DND-41 (cell line): ENCODE measurements at regions not wholly inside any gene's neighbourhood (a gene's known extent, or its start where the extent isn't known, plus 50 kb on each side); places are given as distances from the start of the nearest gene placed in this dataset.

Experiments
- ATAC-seq: fragments of 200-7000 bp; cut with Tn5 transposase; 3 replicates; pipeline ENCODE4 v1.9.1; 2021; ENCODE audit warnings: low read depth; ENCODE audit not compliant: insufficient read depth
- DNase-seq: peaks from one replicate; pipeline ENCODE4 v3.0.0-alpha.2; 2020
- H2AFZ ChIP-seq: 2 replicates; pipeline ENCODE4 v1.6.0; 2012; ENCODE audit warnings: low read depth, low read length
- H3K27ac ChIP-seq: 2 replicates; pipeline ENCODE4 v1.5.1; 2012; ENCODE audit warnings: low read length, inconsistent platforms
- H3K27me3 ChIP-seq: fragments of 200-600 bp; sonication (generic); 2 replicates; pipeline ENCODE4 v1.6.0; 2012; ENCODE audit warnings: low read length, mild to moderate bottlenecking, inconsistent platforms; ENCODE audit not compliant: insufficient read depth, poor library complexity
- H3K36me3 ChIP-seq: 2 replicates; pipeline ENCODE4 v1.5.1; 2012; ENCODE audit warnings: low read length, inconsistent platforms; ENCODE audit not compliant: insufficient read depth
- H3K4me1 ChIP-seq: 2 replicates; pipeline ENCODE4 v1.5.1; 2012; ENCODE audit warnings: mild to moderate bottlenecking, low read length; ENCODE audit not compliant: insufficient read depth
- H3K4me2 ChIP-seq: 2 replicates; pipeline ENCODE4 v1.6.0; 2012; ENCODE audit warnings: mild to moderate bottlenecking, moderate library complexity, low read length, inconsistent platforms; ENCODE audit not compliant: insufficient read depth
- H3K4me3 ChIP-seq, 2 experiments: fragments of 200-600 bp in 1 of 2; shearing (Covaris generic) in 1 of 2; 2 replicates each; pipeline ENCODE4 v1.5.1; 2012 to 2016; ENCODE audit warnings: inconsistent platforms in 2 of 2, low read length in 2 of 2, mild to moderate bottlenecking in 2 of 2, low read depth in 1 of 2, moderate library complexity in 1 of 2
- H3K79me2 ChIP-seq: 2 replicates; pipeline ENCODE4 v1.6.0; 2012; ENCODE audit warnings: low read length, inconsistent platforms; ENCODE audit not compliant: insufficient read depth
- H3K9ac ChIP-seq: 2 replicates; pipeline ENCODE4 v1.6.0; 2012; ENCODE audit warnings: low read depth, mild to moderate bottlenecking, inconsistent platforms, low read length, moderate library complexity
- H3K9me3 ChIP-seq: 2 replicates; pipeline ENCODE4 v1.5.1; 2012; ENCODE audit warnings: low read length, moderate library complexity, mild to moderate bottlenecking, inconsistent platforms; ENCODE audit not compliant: insufficient read depth, severe bottlenecking
- H4K20me1 ChIP-seq: 2 replicates; pipeline ENCODE4 v1.6.0; 2012; ENCODE audit warnings: low read length; ENCODE audit not compliant: insufficient read depth
- CTCF ChIP-seq: IDR thresholded peaks from 2 replicates; pipeline ENCODE4 v1.5.1; 2012; ENCODE audit warnings: borderline replicate concordance, low read length, moderate library complexity, mild to moderate bottlenecking; ENCODE audit not compliant: poor library complexity, severe bottlenecking; ENCODE audit errors: extremely low read depth
- EZH2 ChIP-seq: IDR thresholded peaks from 3 replicates; pipeline ENCODE4 v1.6.1; 2012; ENCODE audit warnings: borderline replicate concordance, low read depth, mild to moderate bottlenecking, moderate library complexity, low read length, inconsistent platforms; ENCODE audit not compliant: severe bottlenecking

DNA sequence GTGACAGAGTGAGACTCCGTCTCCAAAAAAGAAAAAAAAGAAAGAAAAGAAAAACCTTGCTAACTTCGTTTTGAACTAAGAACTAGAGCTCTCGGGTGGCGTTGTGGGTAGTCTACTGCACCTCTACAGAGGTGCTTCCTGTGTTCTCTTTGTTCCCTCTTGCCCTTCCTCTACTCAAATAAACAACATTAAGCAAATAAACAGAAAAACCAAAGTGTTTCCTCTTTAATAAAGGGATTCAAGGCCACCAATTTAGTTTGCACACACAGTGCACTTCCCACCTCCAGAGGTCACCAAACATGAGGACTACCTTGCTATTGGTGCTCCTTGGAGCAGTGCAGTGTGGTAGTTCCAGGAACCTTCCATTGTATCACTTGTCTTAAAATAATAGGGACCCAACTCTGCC lies 354.2 kb upstream of the TBL1XR1 start:
- Histone ChIP-seq H3K79me2 (no peaks in the 10 kb centered on the region), H3K27me3 (no peaks in the 10 kb centered on the region), H3K4me3 (no peak overlapping the region), H2AFZ (peak overlapping the region; percentile 53; the same call in 1 of the 2 replicates), H3K9ac (no peak overlapping the region), H3K4me1 (peaks cover 17% of the 10 kb centered on the region), H3K27ac (0 out of 2 replicates have a peak overlapping the region, but pooled peaks have one; percentile 26), H3K36me3 (no peaks in the 10 kb centered on the region), H3K9me3 (no peaks in the 10 kb centered on the region), H3K4me2 (no peak overlapping the region), H4K20me1 (no peaks in the 10 kb centered on the region)
- TF ChIP-seq CTCF (peak; percentile 35), EZH2 (no peak)
- DNase-seq (no peak), ATAC-seq (peak; percentile 69)

- ATAC-seq (no peak), DNase-seq (no peak)
- Histone ChIP-seq H3K27me3 (no peaks in the 10 kb centered on the region), H3K4me3 (no peak overlapping the region), H3K36me3 (no peaks in the 10 kb centered on the region), H3K27ac (no peak overlapping the region), H3K9me3 (no peaks in the 10 kb centered on the region), H3K4me2 (no peak overlapping the region), H3K9ac (no peak overlapping the region), H2AFZ (0 out of 2 replicates have a peak overlapping the region, but pooled peaks have one; percentile 13), H4K20me1 (no peaks in the 10 kb centered on the region), H3K79me2 (no peaks in the 10 kb centered on the region), H3K4me1 (peaks cover 17% of the 10 kb centered on the region)
- TF ChIP-seq CTCF (no peak), EZH2 (no peak)
Measured at GRCh38 chr3:177552051-177552450, 354.8 kb upstream of the TBL1XR1 start.

DNA sequence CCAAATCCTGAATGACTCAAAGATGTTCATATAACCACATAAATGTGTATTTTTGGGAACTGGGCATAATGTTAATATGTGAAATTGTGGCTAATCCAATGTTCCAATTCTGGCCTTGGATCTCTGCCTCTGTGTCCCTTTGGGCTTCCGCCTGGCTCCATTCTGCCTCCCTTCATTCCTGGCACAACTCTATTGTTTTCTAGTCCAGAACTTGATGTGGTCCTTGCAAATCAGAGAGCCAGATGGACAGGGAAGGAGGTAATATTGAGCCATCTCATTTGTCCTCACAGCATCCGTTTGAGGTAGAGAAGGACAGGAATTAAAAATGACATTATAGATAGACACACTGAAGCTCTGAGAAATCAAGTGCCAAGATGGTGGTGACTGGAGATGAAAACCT lies 355.7 kb upstream of the TBL1XR1 start:
- H3K4me2 ChIP-seq: no peak overlapping the region
- H3K4me1 ChIP-seq: peaks cover 17% of the 10 kb centered on the region
- no peak for TF ChIP-seq EZH2
- no peak for TF ChIP-seq CTCF
- H2AFZ ChIP-seq: no peak overlapping the region
- no peaks in the 10 kb centered on the region for H3K79me2 ChIP-seq
- ATAC-seq (no peak), DNase-seq (no peak)
- H3K27me3 ChIP-seq: no peaks in the 10 kb centered on the region
- H3K36me3 ChIP-seq: no peaks in the 10 kb centered on the region
- H3K9me3 ChIP-seq: no peaks in the 10 kb centered on the region
- no peak overlapping the region for H3K27ac ChIP-seq
- H3K9ac ChIP-seq: no peak overlapping the region
- H3K4me3 ChIP-seq: no peak overlapping the region
- H4K20me1 ChIP-seq: no peaks in the 10 kb centered on the region

GRCh38 chr3:177553579-177553978 lies 356.3 kb upstream of the TBL1XR1 start:
- DNase-seq: no peak
- H3K27ac ChIP-seq: no peak overlapping the region

More at GRCh38 chr3:177553579-177553978, 356.3 kb upstream of the TBL1XR1 start:
- H4K20me1 ChIP-seq: no peaks in the 10 kb centered on the region
- H3K4me3 ChIP-seq: no peak overlapping the region
- no peak overlapping the region for H3K9ac ChIP-seq
- H3K27me3 ChIP-seq: no peaks in the 10 kb centered on the region
- ATAC-seq: no peak
- no peaks in the 10 kb centered on the region for H3K79me2 ChIP-seq
- H2AFZ ChIP-seq: no peak overlapping the region
- H3K9me3 ChIP-seq: no peaks in the 10 kb centered on the region
- peaks cover 17% of the 10 kb centered on the region for H3K4me1 ChIP-seq
- TF ChIP-seq CTCF (no peak), EZH2 (no peak)
- H3K4me2 ChIP-seq: no peak overlapping the region
- no peaks in the 10 kb centered on the region for H3K36me3 ChIP-seq
